Mesenchymal stem cell (in vitro differentiated cells and primary cell): ENCODE measurements at regions not wholly inside any gene's neighbourhood (a gene's known extent, or its start where the extent isn't known, plus 50 kb on each side); places are given as distances from the start of the nearest gene placed in this dataset.

Experiments
- DNase-seq: peaks from one replicate; pipeline ENCODE4 v3.0.0-alpha.2; 2013
- H2AFZ ChIP-seq: one replicate; pipeline ENCODE4 v1.6.1; 2013; ENCODE audit warnings: low read depth, mild to moderate bottlenecking, control low read depth, inconsistent platforms, low read length, moderate library complexity
- H2AK5ac ChIP-seq: 2 replicates; pipeline ENCODE4 v1.6.1; 2013; ENCODE audit warnings: low read length, moderate library complexity, mild to moderate bottlenecking, inconsistent platforms; ENCODE audit not compliant: severe bottlenecking
- H2BK120ac ChIP-seq: one replicate; pipeline ENCODE4 v1.6.1; 2013; ENCODE audit warnings: low read depth, mild to moderate bottlenecking, inconsistent platforms, low read length, moderate library complexity
- H2BK12ac ChIP-seq, 2 experiments: one replicate each; pipeline ENCODE4 v1.6.1; 2013; ENCODE audit warnings: inconsistent platforms in 2 of 2, low read length in 2 of 2, mild to moderate bottlenecking in 2 of 2, moderate library complexity in 2 of 2, control low read depth in 1 of 2
- H2BK15ac ChIP-seq: one replicate; pipeline ENCODE4 v1.6.1; 2013; ENCODE audit warnings: mild to moderate bottlenecking, low read depth, inconsistent platforms; ENCODE audit not compliant: poor library complexity, severe bottlenecking
- H2BK5ac ChIP-seq: 2 replicates; pipeline ENCODE4 v1.6.1; 2013; ENCODE audit warnings: low read depth, mild to moderate bottlenecking, low read length, control low read depth, inconsistent platforms; ENCODE audit not compliant: poor library complexity, severe bottlenecking
- H3K14ac ChIP-seq, 2 experiments: one replicate each; pipeline ENCODE4 v1.6.1; 2013; ENCODE audit warnings: inconsistent platforms in 2 of 2, low read length in 2 of 2, control low read depth in 1 of 2, mild to moderate bottlenecking in 1 of 2, moderate library complexity in 1 of 2
- H3K18ac ChIP-seq, 2 experiments: one replicate each; pipeline ENCODE4 v1.6.1; 2013; ENCODE audit warnings: inconsistent platforms in 2 of 2, low read length in 2 of 2, control low read depth in 1 of 2, low read depth in 1 of 2, mild to moderate bottlenecking in 1 of 2
- H3K23ac ChIP-seq, 2 experiments: one replicate each; pipeline ENCODE4 v1.6.1; 2013; ENCODE audit warnings: inconsistent platforms in 2 of 2, low read length in 2 of 2, mild to moderate bottlenecking in 2 of 2, moderate library complexity in 2 of 2, control low read depth in 1 of 2
- H3K27ac ChIP-seq: 2 replicates; pipeline ENCODE4 v1.5.1; 2013; ENCODE audit warnings: mild to moderate bottlenecking, moderate library complexity, low read length, control low read depth, inconsistent platforms; ENCODE audit not compliant: poor library complexity, severe bottlenecking
- H3K27me3 ChIP-seq, 2 experiments: 2 replicates each; pipeline versions ENCODE4 v1.6.1 to v1.7.0; 2013; ENCODE audit warnings: low read length in 2 of 2, mild to moderate bottlenecking in 2 of 2, moderate library complexity in 2 of 2, control low read depth in 1 of 2, inconsistent platforms in 1 of 2; ENCODE audit not compliant: control insufficient read depth in 1 of 2, insufficient read depth in 1 of 2
- H3K36me3 ChIP-seq, 2 experiments: 2 replicates each; pipeline versions ENCODE4 v1.6.1 to v1.7.0; 2013; ENCODE audit warnings: low read length in 2 of 2, control low read depth in 1 of 2, inconsistent platforms in 1 of 2, low read depth in 1 of 2, mild to moderate bottlenecking in 1 of 2; ENCODE audit not compliant: insufficient read depth in 2 of 2, control insufficient read depth in 1 of 2
- H3K4ac ChIP-seq, 2 experiments: one replicate each; pipeline ENCODE4 v1.6.1; 2013; ENCODE audit warnings: inconsistent platforms in 2 of 2, low read length in 2 of 2, mild to moderate bottlenecking in 2 of 2, moderate library complexity in 2 of 2, control low read depth in 1 of 2, low read depth in 1 of 2
- H3K4me1 ChIP-seq: 2 replicates; pipeline ENCODE4 v1.6.1; 2013; ENCODE audit warnings: low read depth, low read length, control low read depth; ENCODE audit not compliant: control insufficient read depth, insufficient read depth
- H3K4me2 ChIP-seq: 2 replicates; pipeline ENCODE4 v1.6.1; 2013; ENCODE audit warnings: low read length, mild to moderate bottlenecking, inconsistent platforms; ENCODE audit not compliant: poor library complexity, severe bottlenecking
- H3K4me3 ChIP-seq, 2 experiments: 2 replicates each; pipeline versions ENCODE4 v1.5.1 to v1.7.0; 2013; ENCODE audit warnings: low read length in 2 of 2, mild to moderate bottlenecking in 2 of 2, control low read depth in 1 of 2, low read depth in 1 of 2; ENCODE audit not compliant: insufficient read depth in 1 of 2
- H3K79me1 ChIP-seq: replicated peaks from 2 replicates; pipeline ENCODE4 v1.6.1; 2013; ENCODE audit warnings: mild to moderate bottlenecking, control low read depth, low read length, inconsistent platforms; ENCODE audit not compliant: poor library complexity, severe bottlenecking
- H3K9ac ChIP-seq: 2 replicates; pipeline ENCODE4 v1.7.0; 2013; ENCODE audit warnings: mild to moderate bottlenecking, low read length, moderate library complexity
- H3K9me3 ChIP-seq: 2 replicates; pipeline ENCODE4 v1.7.0; 2013; ENCODE audit warnings: mild to moderate bottlenecking, low read length; ENCODE audit not compliant: control insufficient read depth
- H4K8ac ChIP-seq: one replicate; pipeline ENCODE4 v1.6.1; 2013; ENCODE audit warnings: inconsistent platforms, mild to moderate bottlenecking, low read length, moderate library complexity
- H4K91ac ChIP-seq: one replicate; pipeline ENCODE4 v1.6.1; 2013; ENCODE audit warnings: mild to moderate bottlenecking, low read length, inconsistent platforms
- WGBS: methylation state at CpG from one replicate; pipeline ENCODE4 v1.1.7; 2013; ENCODE audit warnings: mixed read lengths; 5-methylcytosine and 5-hydroxymethylcytosine counted together

- no peak overlapping the region for H3K4me2 ChIP-seq
- H3K79me1 ChIP-seq: no peaks in the 10 kb centered on the region
- WGBS: 100% methylated on average over 1 of the region's 1 CpG
- no peak overlapping the region for H2AK5ac ChIP-seq
- no peak overlapping the region for H2BK5ac ChIP-seq
- no peaks in the 10 kb centered on the region for H3K36me3 ChIP-seq
- no peak overlapping the region for H4K8ac ChIP-seq
- H3K27ac ChIP-seq: no peak overlapping the region
- no peak overlapping the region for H3K9ac ChIP-seq
- peaks cover 2% of the 10 kb centered on the region for H3K4me1 ChIP-seq
- H2BK15ac ChIP-seq: no peak overlapping the region
- no peaks in the 10 kb centered on the region for H3K27me3 ChIP-seq
- H3K23ac ChIP-seq: no peak overlapping the region
- DNase-seq: no peak
- H3K9me3 ChIP-seq: no peaks in the 10 kb centered on the region
- H2BK120ac ChIP-seq: no peak overlapping the region
- no peak overlapping the region for H3K14ac ChIP-seq
- H3K4me3 ChIP-seq: no peak overlapping the region
- H3K18ac ChIP-seq: no peak overlapping the region
- no peak overlapping the region for H2AFZ ChIP-seq
- H2BK12ac ChIP-seq: no peak overlapping the region
- H4K91ac ChIP-seq: no peak overlapping the region
- no peak overlapping the region for H3K4ac ChIP-seq
These were observed 683.4 kb upstream of the MEF2C start for GRCh38 chr5:89566340-89566739.

- H3K4me3 ChIP-seq: no peak overlapping the region
- H3K36me3 ChIP-seq: no peaks in the 10 kb centered on the region
- H3K27ac ChIP-seq: peak overlapping the region; percentile 36
These were observed 677.7 kb upstream of the MEF2C start for GRCh38 chr5:89560696-89561095.

GRCh38 chr5:89556215-89556913 lies 673.4 kb upstream of the MEF2C start:
- no peak overlapping the region for H2BK15ac ChIP-seq
- no peaks in the 10 kb centered on the region for H3K27me3 ChIP-seq
- no peak overlapping the region for H3K4me2 ChIP-seq
- no peak overlapping the region for H3K4me3 ChIP-seq
- H2BK12ac ChIP-seq: no peak overlapping the region
- H3K4ac ChIP-seq: no peak overlapping the region
- 54% methylated on average over 3 of the region's 5 CpGs for WGBS
- no peaks in the 10 kb centered on the region for H3K36me3 ChIP-seq
- H3K27ac ChIP-seq: peak overlapping the region; percentile 36
- H3K18ac ChIP-seq: no peak overlapping the region
- H2AFZ ChIP-seq: no peak overlapping the region
- no peaks in the 10 kb centered on the region for H3K9me3 ChIP-seq
- no peak overlapping the region for H2BK5ac ChIP-seq
- DNase-seq: peak; percentile 68
- no peaks in the 10 kb centered on the region for H3K4me1 ChIP-seq
- H3K79me1 ChIP-seq: no peaks in the 10 kb centered on the region
- H3K14ac ChIP-seq: no peak overlapping the region
- H3K23ac ChIP-seq: no peak overlapping the region
- no peak overlapping the region for H4K91ac ChIP-seq
- no peak overlapping the region for H4K8ac ChIP-seq
- H2BK120ac ChIP-seq: no peak overlapping the region
- no peak overlapping the region for H3K9ac ChIP-seq
- H2AK5ac ChIP-seq: no peak overlapping the region

More at GRCh38 chr5:89560696-89561095, 677.7 kb upstream of the MEF2C start:
- H4K91ac ChIP-seq: no peak overlapping the region
- H3K14ac ChIP-seq: no peak overlapping the region
- no peak overlapping the region for H2BK12ac ChIP-seq
- no peak overlapping the region for H3K23ac ChIP-seq
- H3K4me2 ChIP-seq: no peak overlapping the region
- H2BK15ac ChIP-seq: no peak overlapping the region
- no peak overlapping the region for H2BK5ac ChIP-seq
- no peaks in the 10 kb centered on the region for H3K9me3 ChIP-seq
- H4K8ac ChIP-seq: no peak overlapping the region
- no peak overlapping the region for H2BK120ac ChIP-seq
- WGBS: 55% methylated on average over 4 of the region's 4 CpGs
- H3K79me1 ChIP-seq: no peaks in the 10 kb centered on the region
- H3K4ac ChIP-seq: no peak overlapping the region
- no peaks in the 10 kb centered on the region for H3K27me3 ChIP-seq
- no peak overlapping the region for H2AFZ ChIP-seq
- no peak overlapping the region for H2AK5ac ChIP-seq
- H3K18ac ChIP-seq: no peak overlapping the region
- H3K4me1 ChIP-seq: no peaks in the 10 kb centered on the region
- no peak overlapping the region for H3K9ac ChIP-seq
- no peak for DNase-seq

- WGBS: 100% methylated on average over 1 of the region's 1 CpG
These were observed 663.7 kb upstream of the MEF2C start for GRCh38 chr5:89546657-89547056.

More at GRCh38 chr5:89546657-89547056, 663.7 kb upstream of the MEF2C start:
- Histone ChIP-seq H3K79me1 (no peaks in the 10 kb centered on the region), H3K4ac (no peak overlapping the region), H3K18ac (no peak overlapping the region), H3K9ac (no peak overlapping the region), H3K27ac (no peak overlapping the region), H2BK15ac (no peak overlapping the region), H3K4me1 (no peaks in the 10 kb centered on the region), H2BK5ac (no peak overlapping the region), H3K14ac (no peak overlapping the region), H3K4me2 (no peak overlapping the region), H2AK5ac (no peak overlapping the region), H3K9me3 (no peaks in the 10 kb centered on the region), H4K8ac (no peak overlapping the region), H3K4me3 (no peak overlapping the region), H2AFZ (no peak overlapping the region), H3K23ac (no peak overlapping the region), H3K36me3 (no peaks in the 10 kb centered on the region), H3K27me3 (no peaks in the 10 kb centered on the region), H2BK120ac (no peak overlapping the region), H4K91ac (no peak overlapping the region), H2BK12ac (no peak overlapping the region)
- no peak for DNase-seq
